ENCODE measurements at regions not wholly inside any gene's neighbourhood (a gene's known extent, or its start where the extent isn't known, plus 50 kb on each side); places are given as distances from the start of the nearest gene placed in this dataset.
A peak's percentile ranks its signal among the peaks of the same experiment; 100 is the strongest.

GRCh38 chr2:144137705-144138428, 382.1 kb downstream of the ZEB2 start:
- no peak for TF ChIP-seq CTCF (IDR thresholded peaks at IDR 0.05; ENCODE audit: insufficient read depth, low read length)
- no peak for DNase-seq (ENCODE audit: low read depth)
- H3K4me3 ChIP-seq (ENCODE audit: low read depth, low read length) = no peak overlapping the region

- no peak overlapping the region for H3K4me3 ChIP-seq (ENCODE audit: low read depth, low read length)
- no peak for DNase-seq (ENCODE audit: low read depth)
- no peak for TF ChIP-seq CTCF (IDR thresholded peaks at IDR 0.05; ENCODE audit: insufficient read depth, low read length)
Observed at GRCh38 chr2:144137272-144137671, 382.6 kb downstream of the ZEB2 start.

GRCh38 chr2:144136297-144137010, 383.5 kb downstream of the ZEB2 start:
- no peak for DNase-seq (ENCODE audit: low read depth)
- no peak overlapping the region for H3K4me3 ChIP-seq (ENCODE audit: low read depth, low read length)
- TF ChIP-seq CTCF (IDR thresholded peaks at IDR 0.05; ENCODE audit: insufficient read depth, low read length) = no peak

- no peak overlapping the region for H3K4me3 ChIP-seq (ENCODE audit: low read depth, low read length)
- DNase-seq (ENCODE audit: low read depth) = no peak
- no peak for TF ChIP-seq CTCF (IDR thresholded peaks at IDR 0.05; ENCODE audit: insufficient read depth, low read length)
Observed at GRCh38 chr2:144133936-144134665, 385.8 kb downstream of the ZEB2 start.

- no peak for DNase-seq (ENCODE audit: low read depth)
- no peak overlapping the region for H3K4me3 ChIP-seq (ENCODE audit: low read depth, low read length)
- no peak for TF ChIP-seq CTCF (IDR thresholded peaks at IDR 0.05; ENCODE audit: insufficient read depth, low read length)
Observed at GRCh38 chr2:144132357-144132756, 387.6 kb downstream of the ZEB2 start.

GRCh38 chr2:144131042-144131441, 388.9 kb downstream of the ZEB2 start:
- DNase-seq (ENCODE audit: low read depth) = peak; percentile 13
- H3K4me3 ChIP-seq (ENCODE audit: low read depth, low read length) = no peak overlapping the region
- TF ChIP-seq CTCF (IDR thresholded peaks at IDR 0.05; ENCODE audit: insufficient read depth, low read length) = no peak
